UCSD-AML1 (cell line): ENCODE measurements at regions not wholly inside any gene's neighbourhood (a gene's known extent, or its start where the extent isn't known, plus 50 kb on each side); places are given as distances from the start of the nearest gene placed in this dataset.

ENCODE experiments used
- DNase-seq: peaks from one replicate; lab custom pipeline; 2025; ENCODE audit not compliant: unreplicated experiment; lab: John Stamatoyannopoulos, UW

DNA sequence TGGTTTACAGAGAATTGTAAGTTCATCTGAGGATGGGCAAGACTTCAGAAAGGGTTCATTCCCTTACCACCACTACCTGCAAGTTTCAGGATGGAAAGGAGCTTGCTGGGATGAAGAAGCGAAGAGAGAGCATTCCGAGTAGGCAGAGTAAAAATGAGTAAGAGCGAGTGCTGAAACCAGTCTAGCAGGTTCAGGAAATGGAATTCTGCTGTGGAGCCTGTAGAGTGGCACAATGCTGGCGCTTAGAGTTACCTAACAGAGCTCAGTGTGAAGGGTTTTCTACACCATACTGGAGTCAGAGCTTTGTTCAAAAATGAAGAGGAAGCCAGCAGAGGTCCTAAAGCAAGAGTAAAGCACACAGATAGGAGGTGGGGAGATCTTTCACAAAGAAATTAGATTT lies 179.2 kb upstream of the ZC3H12C start:
- DNase-seq, result no peak

DNA sequence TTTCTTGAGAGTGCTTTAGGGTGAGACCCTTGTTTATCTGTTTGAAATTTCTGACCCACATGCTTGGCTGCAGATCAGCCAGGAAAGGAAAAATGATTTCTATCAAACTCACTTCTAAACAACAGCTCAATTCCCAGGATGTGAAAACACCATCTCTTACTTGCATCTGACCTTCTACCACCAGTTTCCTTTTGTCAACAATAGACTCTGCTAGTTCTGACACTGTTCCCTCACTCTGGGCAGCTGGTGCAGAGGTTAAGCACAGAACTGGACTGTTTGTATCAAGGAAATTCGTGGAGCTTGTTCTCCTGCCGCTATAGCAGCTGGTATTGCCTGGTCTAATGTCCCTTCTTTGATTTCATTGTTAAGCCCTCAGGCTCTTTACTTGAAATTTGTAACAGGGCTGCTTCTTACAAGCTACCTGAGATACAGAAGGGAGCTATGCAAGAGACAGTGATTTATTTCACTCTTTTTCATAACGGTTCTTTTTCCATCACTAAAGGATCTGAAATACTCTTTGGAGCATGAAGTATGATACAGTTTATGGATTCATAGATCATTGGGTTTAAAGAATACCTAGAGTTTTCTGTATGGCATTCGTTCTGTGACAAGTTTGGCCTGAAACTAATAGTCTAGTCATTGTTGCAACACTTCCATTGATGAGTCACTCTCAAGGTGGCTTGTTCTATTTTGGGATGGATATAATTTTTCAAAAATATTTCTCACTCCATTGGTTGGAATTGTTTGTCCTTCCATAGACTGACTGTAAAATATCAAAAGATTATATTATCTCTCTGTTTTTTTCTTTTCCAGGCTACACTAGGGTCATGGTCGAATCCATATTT lies 178.2 kb upstream of the ZC3H12C start:
- DNase-seq, result no peak

DNA sequence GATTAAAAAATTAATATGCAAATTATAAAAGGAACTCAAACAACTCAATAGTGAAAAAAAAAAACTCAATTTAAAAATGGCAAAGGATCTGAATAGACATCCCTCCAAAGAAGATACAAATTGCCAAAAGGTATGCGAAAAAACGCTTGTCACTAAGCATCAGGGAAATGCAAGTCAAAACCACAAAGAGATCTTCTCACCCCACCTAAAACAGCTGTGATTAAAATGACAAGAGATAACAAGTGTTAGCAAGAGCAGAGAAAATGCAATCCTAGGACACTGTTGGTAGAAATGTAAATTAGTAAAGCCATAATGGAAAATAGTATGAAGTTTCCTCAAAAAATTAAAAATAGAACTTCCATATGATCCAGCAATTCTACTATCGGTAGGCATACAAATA lies 166.3 kb upstream of the ZC3H12C start:
- no peak for DNase-seq

DNA sequence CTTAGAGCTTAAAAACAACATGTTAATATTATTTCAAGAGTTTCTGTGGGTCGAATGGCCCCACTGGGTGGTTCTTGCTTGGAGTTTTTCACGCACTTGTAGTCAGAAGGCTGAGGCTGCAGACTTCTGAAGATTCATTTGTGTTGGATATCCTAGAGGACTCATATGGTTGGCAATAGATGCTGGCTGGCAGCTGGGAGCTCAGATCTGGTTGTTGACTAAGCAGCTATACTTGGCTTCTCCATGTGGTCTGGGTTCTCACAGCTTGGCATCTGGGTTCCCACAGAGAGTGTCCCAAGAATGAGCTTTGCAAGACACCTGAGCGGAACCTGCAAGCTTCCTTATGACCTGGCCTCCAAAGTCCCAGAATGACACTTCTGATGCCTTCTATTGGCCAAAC lies 163.9 kb upstream of the ZC3H12C start:
- DNase-seq, result no peak

DNA sequence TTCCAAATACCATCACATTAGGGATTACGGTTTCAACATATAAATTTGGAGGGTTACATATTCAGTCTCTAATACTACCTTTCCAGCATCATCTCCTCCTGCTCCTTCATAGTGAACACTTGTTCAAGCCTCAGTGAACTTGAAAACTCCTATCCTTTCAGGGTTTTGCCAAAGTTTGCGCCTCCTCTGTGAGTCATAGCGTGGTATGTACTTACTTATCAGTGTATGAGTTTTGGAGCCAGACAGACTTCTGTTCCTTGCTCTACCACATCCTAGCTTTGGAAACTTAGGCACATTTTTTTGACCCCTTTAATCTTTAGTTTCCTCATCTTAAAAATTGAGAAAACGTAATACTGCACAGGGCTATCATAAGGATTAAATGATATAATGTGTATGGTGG lies 160.1 kb upstream of the ZC3H12C start:
- no peak for DNase-seq

DNA sequence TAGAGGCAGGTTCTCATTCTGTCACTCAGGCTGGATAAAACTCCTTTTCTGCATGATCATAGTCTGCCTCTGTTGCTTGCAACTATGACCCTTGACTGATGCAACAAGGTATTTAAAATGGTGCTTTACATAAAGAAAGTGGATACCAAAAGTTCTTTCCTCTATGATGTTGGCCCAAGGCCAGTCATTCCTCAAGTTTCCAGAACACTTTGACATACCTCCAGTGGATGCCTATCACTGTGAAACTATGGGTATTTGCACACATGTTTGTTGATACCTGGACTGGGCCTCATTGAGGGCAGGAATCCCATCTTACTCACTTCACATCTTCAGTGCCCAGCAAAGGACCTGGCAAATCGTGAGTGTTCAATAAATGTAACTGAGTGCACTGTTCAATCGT lies 159.0 kb upstream of the ZC3H12C start:
- no peak for DNase-seq

DNA sequence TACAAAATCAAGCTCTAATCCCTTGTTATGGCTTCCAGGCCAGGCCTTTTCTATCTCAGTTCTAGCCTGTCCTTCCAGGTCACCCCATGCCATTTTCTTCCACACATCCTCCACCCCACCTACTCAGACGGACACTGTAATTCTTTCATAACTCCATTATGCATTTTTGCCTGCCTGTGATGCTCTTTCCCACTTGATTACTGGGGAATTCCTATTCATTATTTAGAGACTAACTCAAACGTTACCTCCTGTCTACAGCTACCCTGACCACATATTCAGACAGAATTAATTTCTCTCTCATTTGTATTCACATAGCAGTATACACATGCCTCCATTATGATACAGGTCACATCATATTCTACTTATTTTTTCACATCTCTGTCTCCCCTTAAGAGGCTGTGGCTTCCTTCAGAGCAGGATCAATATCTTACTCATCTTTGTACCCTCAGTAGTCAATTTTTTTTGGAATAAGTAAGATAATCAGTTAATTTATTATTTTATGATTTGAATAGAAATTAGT lies 156.5 kb upstream of the ZC3H12C start:
- DNase-seq, result no peak

DNA sequence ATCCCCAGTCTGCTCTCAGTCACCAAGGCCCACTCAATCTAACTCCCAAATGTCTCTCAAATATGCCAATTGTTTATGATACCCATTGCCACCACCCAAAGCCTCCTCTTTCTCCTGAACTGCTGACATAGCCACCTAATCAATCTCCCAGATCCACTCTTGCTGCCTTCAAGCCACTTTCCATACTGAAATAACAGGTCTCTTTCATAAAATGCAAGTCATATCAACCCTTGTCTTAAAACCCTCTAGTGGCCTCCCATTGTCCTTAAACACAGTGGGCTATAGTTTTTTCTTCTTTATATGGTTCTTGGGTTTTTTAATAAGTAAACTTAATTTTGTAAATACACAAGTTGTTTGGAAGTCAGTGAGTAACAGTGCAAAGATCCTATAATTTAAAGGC lies 155.2 kb upstream of the ZC3H12C start:
- no peak for DNase-seq

DNA sequence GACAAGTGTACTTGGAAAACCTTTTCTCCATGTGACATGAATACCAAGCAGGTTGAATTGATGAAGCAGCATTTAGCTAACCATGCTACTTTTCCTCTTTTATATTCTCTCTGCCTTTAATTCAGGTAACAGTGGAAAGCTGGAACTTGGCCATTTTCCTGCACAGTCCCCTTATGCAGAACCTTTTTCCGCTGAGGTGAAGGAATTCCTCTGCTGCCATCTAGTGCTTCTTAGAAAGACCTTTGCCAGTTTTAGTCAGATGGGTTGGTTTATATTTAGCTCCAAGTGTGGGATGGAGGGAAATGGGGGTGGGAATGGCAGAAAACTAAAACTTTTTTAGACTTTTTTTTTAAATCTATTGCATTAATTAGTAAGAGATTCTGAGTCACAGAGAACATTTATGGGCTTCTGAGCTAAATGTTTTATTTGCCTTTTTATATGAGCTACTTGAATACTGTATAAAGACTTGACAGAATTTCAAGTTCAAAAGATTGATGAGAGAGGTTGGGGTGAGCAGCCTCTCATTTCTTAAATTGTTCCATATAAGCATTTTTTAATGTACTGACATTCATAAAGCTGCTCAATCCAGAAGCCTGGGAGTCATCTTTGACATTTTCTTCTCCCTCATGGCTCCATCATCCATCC lies 153.9 kb upstream of the ZC3H12C start:
- no peak for DNase-seq

DNA sequence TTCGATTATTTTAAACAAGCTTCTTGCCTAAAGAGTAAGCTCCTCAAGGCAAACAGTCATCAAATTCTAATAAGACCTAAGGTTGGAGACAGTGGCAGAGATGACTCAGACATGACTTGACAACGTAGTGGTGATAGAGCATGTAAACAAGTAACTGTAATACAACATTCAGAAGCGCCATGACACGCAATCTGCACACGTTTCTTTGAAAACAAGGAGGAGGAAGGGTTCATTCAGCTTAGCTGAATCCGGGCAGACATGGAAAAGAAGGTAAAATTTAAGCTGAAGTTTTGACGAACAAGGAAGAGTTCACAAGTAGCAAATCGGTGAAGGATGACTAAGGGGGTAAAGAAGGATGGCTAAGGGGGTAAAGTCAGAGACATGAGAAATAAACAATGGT lies 152.4 kb upstream of the ZC3H12C start:
- no peak for DNase-seq

DNA sequence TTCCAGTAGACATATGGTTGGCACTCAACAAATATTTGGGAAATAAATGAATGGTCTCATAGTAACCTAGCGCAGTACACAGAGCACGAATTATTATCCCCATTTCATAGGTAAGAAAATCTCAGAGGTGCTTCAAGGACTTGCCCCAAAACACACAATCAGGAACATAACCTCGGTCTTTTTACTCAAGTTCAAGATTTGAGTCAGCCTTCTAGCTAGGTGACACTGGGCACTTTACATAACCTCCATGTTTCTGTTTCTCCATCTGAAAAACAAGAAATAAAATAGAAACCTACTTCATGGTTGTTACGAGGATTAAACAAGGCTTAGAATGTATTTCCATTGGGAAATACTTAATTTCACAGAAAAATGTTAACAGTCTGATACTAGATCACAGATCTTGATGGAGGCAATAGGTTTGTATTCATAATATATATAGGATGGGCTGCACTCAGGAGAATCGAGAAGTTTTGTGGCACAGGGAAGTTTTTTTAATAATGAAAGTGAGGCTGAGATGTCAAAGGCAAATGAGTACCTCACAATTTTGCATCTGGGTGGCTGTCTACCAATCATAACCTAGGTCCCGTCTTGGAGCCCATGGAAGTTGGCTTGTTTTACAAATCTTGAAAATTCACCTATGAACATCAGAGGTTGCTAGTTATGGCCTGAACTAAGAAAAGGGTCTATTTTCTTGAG lies 147.4 kb upstream of the ZC3H12C start:
- DNase-seq, result no peak

DNA sequence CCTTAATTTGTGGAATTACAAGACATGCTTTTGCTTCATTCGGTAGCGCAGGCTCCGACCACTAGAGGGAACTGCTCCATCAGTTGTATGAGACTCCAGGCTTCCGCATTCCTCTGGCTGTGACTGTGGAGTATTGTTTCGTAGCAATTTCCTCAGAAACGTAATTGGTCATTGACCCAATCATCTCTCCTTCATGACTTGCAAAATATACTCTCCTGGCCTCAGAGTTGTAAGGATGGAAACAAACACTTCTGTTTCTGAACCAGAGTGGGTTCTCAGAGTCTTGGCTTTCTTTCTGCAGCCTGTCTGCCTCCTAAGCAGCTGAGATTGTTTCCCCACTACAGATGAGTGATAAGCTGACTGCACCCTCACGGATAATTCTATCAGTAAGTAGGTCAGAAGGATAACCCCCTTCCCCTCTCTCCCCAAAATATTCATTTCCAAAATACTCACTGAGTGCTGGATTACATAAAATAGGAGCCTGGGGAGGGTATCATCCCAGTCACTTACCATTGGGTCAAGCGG lies 146.8 kb upstream of the ZC3H12C start:
- peak; percentile 80 for DNase-seq

DNA sequence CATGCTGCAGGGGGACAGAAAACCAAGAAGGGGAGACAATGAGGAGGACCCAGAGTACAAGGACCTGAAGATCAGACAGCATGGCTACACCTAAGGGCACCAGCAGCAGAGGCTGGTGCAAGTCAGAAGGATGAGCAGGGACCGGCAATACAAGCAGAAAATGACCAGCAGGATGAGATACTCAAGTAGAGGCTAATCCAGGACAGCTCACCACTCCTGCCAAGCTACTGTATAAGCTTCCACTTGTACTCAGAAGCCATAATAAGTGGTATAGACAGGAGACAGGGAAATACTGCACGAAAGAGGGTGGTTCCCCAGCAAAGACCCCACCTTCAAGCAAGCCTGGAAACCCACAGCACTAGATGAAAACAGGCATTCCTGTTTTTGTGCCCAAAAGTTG lies 138.7 kb upstream of the ZC3H12C start:
- no peak for DNase-seq

DNA sequence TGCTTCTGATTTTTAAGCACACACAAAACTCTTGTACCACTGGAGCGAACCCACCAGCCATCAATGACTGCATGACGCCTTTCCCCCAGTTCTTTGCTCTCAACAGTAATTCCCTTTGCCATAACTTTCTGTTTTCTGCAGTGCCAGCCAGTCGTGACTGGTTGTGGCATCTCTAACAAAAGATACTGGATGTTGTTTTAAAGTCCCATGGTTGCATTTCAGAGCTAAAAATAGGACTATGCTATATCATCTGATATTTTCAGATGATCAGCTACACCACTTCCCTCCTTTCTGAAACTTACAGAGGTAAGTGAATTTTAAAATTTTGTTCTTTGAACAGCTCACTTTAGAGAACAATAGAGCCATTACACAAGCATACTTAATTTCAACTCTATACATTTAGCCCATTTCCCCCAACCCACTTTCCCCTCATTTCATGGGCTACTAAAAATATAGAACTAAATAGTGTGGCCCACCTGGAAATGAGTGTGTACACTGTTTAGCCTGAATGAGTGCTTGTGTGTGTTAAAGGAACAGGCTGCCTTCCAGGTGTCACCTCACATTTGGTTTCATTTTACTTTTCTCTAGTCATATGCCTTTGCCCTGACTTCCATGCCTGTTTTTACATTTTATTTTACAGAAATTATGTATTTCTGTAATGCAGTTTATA lies 136.9 kb upstream of the ZC3H12C start:
- DNase-seq, result no peak

DNA sequence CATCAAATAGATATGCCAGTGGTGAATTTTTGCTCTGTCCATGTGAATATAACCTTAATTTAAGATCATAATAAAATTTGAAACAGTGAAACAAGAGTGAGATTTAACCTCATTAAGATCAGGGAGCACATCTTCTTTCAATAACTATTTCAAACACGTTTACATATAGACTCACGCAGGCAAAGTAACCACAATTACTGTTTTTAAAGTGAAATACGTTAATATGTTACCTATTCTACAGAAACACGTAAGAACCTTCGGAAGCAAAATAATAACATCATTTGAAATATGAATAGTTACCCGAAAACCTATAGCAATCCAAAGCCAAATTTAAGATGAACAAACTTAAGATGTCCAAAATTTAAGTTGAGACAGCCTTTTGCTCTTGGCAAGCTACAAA lies 136.2 kb upstream of the ZC3H12C start:
- DNase-seq, result no peak

DNA sequence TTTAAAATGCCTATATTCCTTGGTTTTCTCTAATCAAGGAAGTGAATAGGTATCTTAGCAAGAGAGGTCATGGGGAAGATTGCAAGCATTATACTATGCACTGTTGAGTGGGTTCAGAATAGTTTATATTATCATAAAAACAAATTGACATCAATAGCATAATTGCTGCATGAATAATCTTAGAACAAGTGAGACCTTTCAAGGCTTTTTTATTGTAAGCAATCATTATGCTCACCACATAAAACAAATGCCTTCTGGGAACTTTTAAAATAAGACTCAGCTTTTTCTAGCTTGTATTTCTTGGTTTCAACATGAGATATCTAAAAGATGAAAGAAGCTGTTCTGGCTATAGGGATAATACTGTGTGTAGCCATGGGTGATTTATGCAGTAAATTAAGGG lies 135.6 kb upstream of the ZC3H12C start:
- no peak for DNase-seq

DNA sequence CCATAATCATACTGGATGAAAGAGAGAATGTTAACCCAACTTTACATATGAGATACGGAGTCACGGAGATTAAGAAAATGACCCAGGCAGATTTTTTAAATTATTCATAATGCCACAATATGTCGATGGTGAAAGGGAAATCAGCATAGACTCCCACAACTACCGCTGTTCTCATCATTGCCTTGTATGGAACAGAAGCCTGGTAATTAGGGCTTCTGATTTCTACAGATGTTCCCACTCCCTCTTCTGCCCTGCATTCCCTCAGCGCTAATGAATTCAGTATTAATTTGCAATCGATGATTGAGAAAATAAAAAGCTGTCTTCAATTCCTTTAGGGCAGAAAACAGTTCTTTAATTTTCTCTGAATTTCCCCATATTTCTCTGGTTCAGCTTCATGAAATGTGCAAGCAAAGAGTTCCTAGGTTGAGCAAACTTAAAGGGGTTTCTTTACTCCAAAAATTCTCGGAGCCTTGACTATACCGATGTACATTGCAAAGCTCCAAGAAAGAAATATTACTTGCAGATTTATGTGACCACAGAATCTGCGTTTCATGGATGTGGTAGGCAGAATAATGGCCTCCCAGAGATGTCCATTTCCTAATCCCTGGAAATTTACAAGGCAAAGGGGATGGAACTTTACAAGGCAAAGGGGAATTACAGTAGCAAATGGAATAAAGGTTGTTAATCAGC lies 134.9 kb upstream of the ZC3H12C start:
- DNase-seq, result no peak

DNA sequence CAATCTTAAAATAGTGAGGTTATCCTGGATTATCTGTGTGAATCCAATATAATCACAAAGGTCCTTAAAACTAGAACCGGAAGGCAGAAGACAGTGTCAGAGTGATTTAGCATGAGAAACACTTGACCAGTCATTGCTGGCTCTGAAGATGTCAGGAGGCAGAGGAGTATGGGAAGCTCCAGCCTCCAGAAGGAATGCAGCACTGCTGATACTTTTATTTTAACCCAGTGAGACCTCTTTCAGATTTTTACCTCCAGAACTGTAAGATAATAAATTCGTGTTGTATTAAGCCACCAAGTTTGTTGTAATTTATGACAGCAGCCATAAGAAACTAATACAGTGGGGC lies 134.4 kb upstream of the ZC3H12C start:
- no peak for DNase-seq

DNA sequence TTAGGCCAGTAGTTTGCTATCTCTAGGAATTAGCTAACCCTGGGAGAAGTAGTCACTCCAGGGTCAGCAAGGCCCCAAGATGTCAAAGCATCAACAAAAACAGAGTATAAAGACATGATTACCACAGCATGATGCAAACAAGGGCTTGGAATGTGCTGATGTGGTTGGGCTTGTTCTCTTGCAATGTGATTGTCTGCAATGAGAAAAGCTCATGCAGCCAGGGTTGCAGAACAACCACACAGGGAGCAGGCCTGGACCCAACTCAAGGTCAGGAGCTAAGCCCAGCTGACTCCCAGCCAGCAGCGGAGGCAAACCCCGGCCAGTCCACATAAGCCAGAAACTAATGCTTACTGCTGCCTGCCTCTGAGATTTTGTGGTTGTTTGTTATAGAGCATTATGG lies 132.4 kb upstream of the ZC3H12C start:
- DNase-seq, result no peak

DNA sequence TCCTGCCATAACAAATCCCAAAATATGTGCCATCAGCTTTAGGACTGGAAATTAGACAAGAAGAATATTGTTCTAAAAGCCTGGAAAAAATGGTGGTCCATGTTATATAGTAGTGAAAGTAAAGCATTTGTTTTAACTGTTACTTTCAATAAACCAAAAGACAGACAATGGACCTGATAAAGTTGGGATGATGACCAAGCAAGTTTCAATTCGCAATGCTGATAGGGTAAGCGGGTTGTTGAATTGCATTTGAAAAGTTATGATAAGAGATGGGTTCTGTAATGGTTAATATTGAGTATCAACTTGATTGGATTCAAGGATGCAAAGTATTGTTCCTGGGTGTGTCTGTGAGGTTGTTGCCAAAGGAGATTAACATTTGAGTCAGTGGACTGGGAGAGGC lies 131.9 kb upstream of the ZC3H12C start:
- no peak for DNase-seq

DNA sequence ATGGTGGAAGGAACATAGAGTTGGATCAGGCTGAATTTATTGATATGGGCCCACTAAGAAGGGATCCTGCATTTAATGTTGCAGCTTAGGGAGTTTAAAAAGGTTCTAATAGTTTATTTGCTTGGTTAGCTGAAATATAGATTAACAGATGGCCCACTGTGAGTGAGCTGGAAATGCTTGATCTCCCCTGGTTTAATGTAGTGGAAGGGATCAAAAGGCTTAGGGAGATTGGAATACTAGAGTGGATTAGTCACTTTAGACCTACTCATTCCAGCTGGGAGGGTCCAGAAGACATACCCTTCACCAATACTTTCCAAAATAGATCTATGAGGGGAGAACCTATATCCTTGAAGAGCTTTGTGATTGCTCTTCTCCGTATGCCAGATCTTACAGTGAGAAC lies 130.1 kb upstream of the ZC3H12C start:
- no peak for DNase-seq
